Omental fat pad (tissue), 3 donors: ENCODE measurements at regions not wholly inside any gene's neighbourhood (a gene's known extent, or its start where the extent isn't known, plus 50 kb on each side); places are given as distances from the start of the nearest gene placed in this dataset.

Experiments used
- ATAC-seq: fragments of 150-250 bp; one replicate; pipeline ENCODE4 v1.9.1; 2016; ENCODE audit warnings: mild to moderate bottlenecking, moderate library complexity; ENCODE audit not compliant: low FRiP score
- DNase-seq: peaks from one replicate; pipeline ENCODE4 v3.0.0-alpha.2; 2019; ENCODE audit warnings: low spot score
- CTCF ChIP-seq, 3 donors: fragments of 450-650 bp; IDR thresholded peaks; one replicate each; pipeline ENCODE4 v1.5.1; 2016 to 2017; ENCODE audit warnings: antibody characterized with exemption in 3 of 3, mild to moderate bottlenecking in 3 of 3, moderate library complexity in 2 of 3

GRCh38 chr14:95428557-95428956 lies 87.9 kb downstream of the SYNE3 start:
- DNase-seq (no peak), ATAC-seq (no peak)
- TF ChIP-seq CTCF (IDR thresholded peaks at IDR 0.05): no peak

- no peak for DNase-seq
- no peak for ATAC-seq
- no peak for TF ChIP-seq CTCF (IDR thresholded peaks at IDR 0.05)
Observed at GRCh38 chr14:95426116-95426475, 90.4 kb downstream of the SYNE3 start.

- TF ChIP-seq CTCF (IDR thresholded peaks at IDR 0.05): no peak
- ATAC-seq (no peak), DNase-seq (no peak)
Observed at GRCh38 chr14:95425369-95426115, 90.9 kb downstream of the SYNE3 start.

GRCh38 chr14:95424529-95424928 lies 91.9 kb downstream of the SYNE3 start:
- TF ChIP-seq CTCF (IDR thresholded peaks at IDR 0.05): no peak
- ATAC-seq (no peak), DNase-seq (no peak)

GRCh38 chr14:95421741-95422140 lies 94.7 kb downstream of the SYNE3 start:
- no peak for TF ChIP-seq CTCF (IDR thresholded peaks at IDR 0.05)
- ATAC-seq (no peak), DNase-seq (no peak)

- no peak for DNase-seq
Observed at GRCh38 chr14:95420060-95420459, 96.4 kb downstream of the SYNE3 start.

More at GRCh38 chr14:95420060-95420459, 96.4 kb downstream of the SYNE3 start:
- ATAC-seq: no peak
- no peak for TF ChIP-seq CTCF (IDR thresholded peaks at IDR 0.05)
